ENCODE measurements at regions not wholly inside any gene's neighbourhood (a gene's known extent, or its start where the extent isn't known, plus 50 kb on each side); places are given as distances from the start of the nearest gene placed in this dataset.

GRCh38 chr11:97895572-97895971 lies 1125.2 kb upstream of the CNTN5 start:
- DNase-seq (ENCODE audit: low read depth, low spot score) = no peak
- H3K9ac ChIP-seq (ENCODE audit: control insufficient read depth, extremely low read depth, insufficient read depth, low read length) = no peak overlapping the region
- H3K9me1 ChIP-seq (ENCODE audit: control insufficient read depth, extremely low read depth, insufficient read depth, low read length) = no peaks in the 10 kb centered on the region
- TF ChIP-seq EZH2 (IDR thresholded peaks at IDR 0.05; ENCODE audit: low read length) = no peak
- no peak for TF ChIP-seq CTCF (optimal IDR thresholded peaks at IDR 0.05 in 1 of 3, IDR thresholded peaks at IDR 0.05 in 1 of 3, conservative IDR thresholded peaks at IDR 0.05 in 1 of 3; ENCODE audit: extremely low read depth in 1 of 3, insufficient read depth in 2 of 3, low read length in 3 of 3)
- H3K4me2 ChIP-seq (ENCODE audit: control insufficient read depth, extremely low read depth, insufficient read depth, low read depth, low read length) = no peak overlapping the region
- H3K27ac ChIP-seq (ENCODE audit: control insufficient read depth, insufficient read depth, low read length) = no peak overlapping the region
- H2AFZ ChIP-seq (ENCODE audit: control insufficient read depth, low read length) = no peak overlapping the region
- H4K20me1 ChIP-seq (ENCODE audit: control insufficient read depth, extremely low read depth, insufficient read depth, low read length) = no peaks in the 10 kb centered on the region
- no peaks in the 10 kb centered on the region for H3K9me3 ChIP-seq (ENCODE audit: control insufficient read depth, low read depth, low read length)
- H3K4me1 ChIP-seq (ENCODE audit: control insufficient read depth, extremely low read depth, insufficient read depth, low read length) = no peaks in the 10 kb centered on the region
- no peaks in the 10 kb centered on the region for H3K36me3 ChIP-seq (ENCODE audit: control insufficient read depth in 2 of 2, extremely low read depth in 1 of 2, insufficient read depth in 2 of 2, low read length in 2 of 2)
- FAIRE-seq = no peak
- dilution Hi-C loops (cut with MboI; ENCODE audit: extremely low pct_ligation_motif_present, low sequenced_read_pairs) = no loop called here
- H3K4me3 ChIP-seq (ENCODE audit: control insufficient read depth in 2 of 3, extremely low read depth in 1 of 3, insufficient read depth in 2 of 3, low read depth in 1 of 3, low read length in 3 of 3) = no peak overlapping the region
- no peaks in the 10 kb centered on the region for H3K79me2 ChIP-seq (ENCODE audit: control insufficient read depth, insufficient read depth, low read length)
- H3K27me3 ChIP-seq (ENCODE audit: control insufficient read depth, extremely low read depth, insufficient read depth, low read length) = no peaks in the 10 kb centered on the region

- Histone ChIP-seq H3K27me3 (ENCODE audit: control insufficient read depth, extremely low read depth, insufficient read depth, low read length) (no peaks in the 10 kb centered on the region), H3K9ac (ENCODE audit: control insufficient read depth, extremely low read depth, insufficient read depth, low read length) (no peak overlapping the region), H3K4me1 (ENCODE audit: control insufficient read depth, extremely low read depth, insufficient read depth, low read length) (no peaks in the 10 kb centered on the region), H3K79me2 (ENCODE audit: control insufficient read depth, insufficient read depth, low read length) (no peaks in the 10 kb centered on the region), H3K4me2 (ENCODE audit: control insufficient read depth, extremely low read depth, insufficient read depth, low read depth, low read length) (no peak overlapping the region), H3K9me3 (ENCODE audit: control insufficient read depth, low read depth, low read length) (no peaks in the 10 kb centered on the region), H3K36me3 (ENCODE audit: control insufficient read depth in 2 of 2, extremely low read depth in 1 of 2, insufficient read depth in 2 of 2, low read length in 2 of 2) (no peaks in the 10 kb centered on the region), H3K9me1 (ENCODE audit: control insufficient read depth, extremely low read depth, insufficient read depth, low read length) (no peaks in the 10 kb centered on the region), H3K4me3 (ENCODE audit: control insufficient read depth in 2 of 3, extremely low read depth in 1 of 3, insufficient read depth in 2 of 3, low read depth in 1 of 3, low read length in 3 of 3) (no peak overlapping the region), H2AFZ (ENCODE audit: control insufficient read depth, low read length) (no peak overlapping the region), H3K27ac (ENCODE audit: control insufficient read depth, insufficient read depth, low read length) (no peak overlapping the region), H4K20me1 (ENCODE audit: control insufficient read depth, extremely low read depth, insufficient read depth, low read length) (no peaks in the 10 kb centered on the region)
- dilution Hi-C loops (cut with MboI; ENCODE audit: extremely low pct_ligation_motif_present, low sequenced_read_pairs) = no loop called here
- FAIRE-seq = no peak
- TF ChIP-seq EZH2 (IDR thresholded peaks at IDR 0.05; ENCODE audit: low read length) (no peak), CTCF (optimal IDR thresholded peaks at IDR 0.05 in 1 of 3, IDR thresholded peaks at IDR 0.05 in 1 of 3, conservative IDR thresholded peaks at IDR 0.05 in 1 of 3; ENCODE audit: extremely low read depth in 1 of 3, insufficient read depth in 2 of 3, low read length in 3 of 3) (no peak)
- DNase-seq (ENCODE audit: low read depth, low spot score) = no peak
Measured at GRCh38 chr11:97902828-97903227, 1117.9 kb upstream of the CNTN5 start.
